Islet precursor cell (in vitro differentiated cells): ENCODE measurements at regions not wholly inside any gene's neighbourhood (a gene's known extent, or its start where the extent isn't known, plus 50 kb on each side); places are given as distances from the start of the nearest gene placed in this dataset.

ENCODE experiments used
- DNase-seq: peaks from one replicate; pipeline ENCODE4 v3.0.0-alpha.2; 2018

DNA sequence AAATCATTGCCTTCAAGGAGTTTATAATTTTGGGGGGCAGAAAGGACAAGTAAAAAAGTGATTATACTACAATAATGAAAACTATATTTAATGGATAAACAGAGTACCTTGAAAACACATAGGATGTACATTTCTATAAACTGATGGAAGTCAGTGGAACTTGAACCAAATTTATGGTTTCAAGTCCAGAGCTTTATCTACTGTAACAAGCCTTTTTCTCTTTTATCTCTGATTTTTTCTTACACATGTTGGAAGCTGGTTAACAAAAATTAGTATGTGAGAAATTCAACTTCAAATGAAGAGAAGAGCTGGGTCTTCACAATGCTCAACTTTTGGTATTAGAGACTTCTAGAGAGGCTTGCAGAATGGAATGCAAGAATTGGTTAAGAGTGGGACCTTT is 393.6 kb downstream of the LMO7 start:
- DNase-seq: no peak

DNA sequence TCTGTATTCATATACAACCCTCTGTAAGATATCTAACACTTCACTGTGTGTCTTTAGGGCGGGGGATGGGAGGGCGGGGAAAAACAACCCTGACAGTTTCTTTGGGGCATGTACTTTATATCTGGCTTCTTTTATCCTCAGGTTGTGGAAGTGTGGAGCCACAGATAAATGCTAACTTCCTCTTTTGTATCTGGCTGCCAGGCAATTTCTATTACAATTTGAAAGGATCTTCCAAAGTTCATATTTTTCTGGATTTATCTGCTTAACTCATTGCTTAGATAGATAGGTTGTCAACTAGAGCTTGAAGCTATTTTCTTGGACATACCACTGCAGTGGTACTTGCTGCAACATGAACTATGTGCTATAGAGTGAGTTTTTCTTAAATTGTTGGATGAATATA is 393.0 kb downstream of the LMO7 start:
- no peak for DNase-seq

DNA sequence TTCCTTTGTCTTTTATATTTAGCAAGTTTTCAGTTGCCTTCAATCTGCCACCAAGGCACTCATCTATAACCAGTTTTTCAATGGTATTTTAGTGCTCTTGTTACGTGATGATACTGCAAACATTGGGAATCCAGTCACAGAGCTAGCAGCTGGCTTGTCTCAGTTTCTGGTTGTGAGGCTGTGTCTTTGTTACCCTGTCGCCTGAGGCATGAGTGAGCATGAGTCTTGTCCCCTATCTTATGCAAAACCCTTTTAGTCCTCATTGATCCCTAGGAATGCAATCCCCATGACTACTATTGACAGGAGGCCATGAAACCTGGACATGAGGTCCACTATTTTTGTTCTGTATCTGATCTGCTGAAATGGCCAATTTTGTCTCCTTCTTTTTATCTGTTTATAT is 391.0 kb downstream of the LMO7 start:
- DNase-seq: peak; percentile 85

DNA sequence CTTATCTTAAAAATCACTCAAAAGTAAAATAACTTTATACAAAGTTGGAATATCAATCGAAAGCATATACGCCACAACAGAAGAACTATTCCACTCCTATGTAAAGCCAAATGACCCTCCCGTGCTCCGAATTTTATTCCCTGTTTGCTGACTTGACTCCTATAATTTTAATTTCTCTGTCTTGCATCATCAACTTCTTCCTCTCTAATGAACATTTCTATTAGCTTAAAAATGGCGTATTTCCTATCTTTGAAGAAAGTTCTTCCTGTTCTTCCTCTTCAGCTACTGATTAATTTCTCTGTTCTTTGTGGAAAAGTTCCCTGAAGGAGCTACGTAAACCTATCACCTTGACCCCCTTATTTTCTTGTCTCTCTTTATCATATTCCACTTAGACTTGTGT is 389.3 kb downstream of the LMO7 start:
- DNase-seq: no peak

DNA sequence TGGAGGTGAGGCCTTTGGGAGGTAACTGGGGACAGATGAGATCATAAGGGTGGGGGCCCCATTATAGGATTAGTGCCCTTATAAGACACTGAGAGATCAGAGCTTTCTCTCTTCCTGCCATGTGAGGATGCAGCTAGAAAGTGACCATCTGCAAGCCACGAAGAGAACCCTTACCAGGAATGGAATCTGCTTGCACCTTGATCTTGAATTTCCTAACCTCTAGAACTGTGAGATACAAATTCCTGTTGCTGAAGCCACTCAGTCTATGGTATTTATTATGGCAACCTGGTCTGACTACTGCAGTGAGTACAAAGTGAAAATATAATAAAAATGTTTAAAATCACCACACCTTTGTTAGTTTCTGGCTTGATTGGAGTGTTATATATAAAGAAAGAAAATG is 388.0 kb downstream of the LMO7 start:
- peak; percentile 59 for DNase-seq

DNA sequence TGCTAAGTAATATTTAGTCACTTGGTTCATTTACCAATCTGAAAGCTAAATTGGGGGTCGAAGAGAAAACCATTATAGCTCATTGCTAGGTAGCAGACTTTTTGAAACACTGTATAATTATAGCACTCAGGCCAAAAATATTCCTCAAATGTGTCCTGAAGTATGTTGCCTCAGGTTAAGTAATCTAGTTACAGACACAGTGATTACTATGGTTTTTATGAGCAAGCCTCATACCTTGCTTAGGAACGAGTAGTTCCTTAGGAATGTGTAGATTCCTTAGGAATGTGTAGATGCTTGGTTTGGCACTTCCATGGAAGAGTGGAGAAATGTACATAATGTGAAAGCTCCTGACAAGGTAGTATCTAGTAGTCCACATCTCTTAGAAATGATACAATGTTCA is 387.5 kb downstream of the LMO7 start:
- no peak for DNase-seq

DNA sequence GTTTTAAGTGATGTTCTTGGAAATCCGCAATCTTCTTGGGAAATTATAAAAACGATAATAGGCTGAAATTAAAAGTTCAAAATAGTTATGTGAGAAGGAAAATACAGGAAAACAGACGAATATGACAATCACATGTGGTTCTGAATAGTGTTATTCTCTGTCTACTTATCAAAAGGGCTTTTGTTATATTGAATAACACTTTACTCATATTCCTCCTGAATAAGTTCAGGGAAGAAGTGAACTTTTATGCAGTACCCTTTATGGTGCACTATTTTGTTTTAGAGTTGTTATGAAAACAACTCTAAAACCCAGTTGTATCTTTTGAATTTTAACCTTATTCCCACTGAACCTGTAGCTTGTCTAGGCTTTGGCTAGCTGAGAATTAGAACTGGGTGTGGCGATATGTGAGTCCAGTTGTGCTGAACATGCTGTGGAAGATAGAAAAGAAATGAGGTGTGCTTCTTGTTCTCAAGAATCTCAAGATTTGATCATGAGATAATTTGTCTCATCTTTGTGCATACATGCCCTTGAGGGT is 384.4 kb downstream of the LMO7 start:
- no peak for DNase-seq

DNA sequence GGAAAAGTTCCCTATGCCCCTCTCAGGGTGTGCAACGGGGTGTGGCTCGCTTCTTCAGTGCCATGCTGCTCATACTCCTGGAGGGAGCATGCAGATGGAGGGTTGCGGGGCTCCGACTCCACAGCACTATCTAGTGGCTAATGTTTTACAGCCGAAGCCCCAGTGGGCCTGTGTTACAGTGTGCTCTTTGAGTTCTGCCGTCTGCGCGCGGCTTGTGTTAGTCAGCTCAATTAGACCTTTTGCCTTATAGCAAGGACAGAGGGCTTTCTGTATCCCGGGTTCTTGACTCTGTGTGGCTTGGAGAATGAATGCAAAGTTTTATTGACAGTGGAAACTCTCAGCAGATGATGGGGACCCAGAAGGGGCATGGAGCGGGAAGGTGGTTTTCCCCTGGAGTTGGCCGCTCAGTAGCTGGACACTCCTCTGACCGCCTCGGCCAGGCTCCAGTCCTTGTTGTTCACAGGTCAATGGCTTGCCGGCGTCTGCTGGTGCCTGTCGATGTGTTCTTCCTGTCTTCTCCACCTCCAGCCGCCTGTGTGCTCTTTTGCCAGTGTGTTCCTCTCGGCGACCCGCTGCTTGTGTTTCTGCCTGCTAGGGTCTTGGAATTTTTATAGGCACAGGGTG is 383.4 kb downstream of the LMO7 start:
- DNase-seq: peak; percentile 94

DNA sequence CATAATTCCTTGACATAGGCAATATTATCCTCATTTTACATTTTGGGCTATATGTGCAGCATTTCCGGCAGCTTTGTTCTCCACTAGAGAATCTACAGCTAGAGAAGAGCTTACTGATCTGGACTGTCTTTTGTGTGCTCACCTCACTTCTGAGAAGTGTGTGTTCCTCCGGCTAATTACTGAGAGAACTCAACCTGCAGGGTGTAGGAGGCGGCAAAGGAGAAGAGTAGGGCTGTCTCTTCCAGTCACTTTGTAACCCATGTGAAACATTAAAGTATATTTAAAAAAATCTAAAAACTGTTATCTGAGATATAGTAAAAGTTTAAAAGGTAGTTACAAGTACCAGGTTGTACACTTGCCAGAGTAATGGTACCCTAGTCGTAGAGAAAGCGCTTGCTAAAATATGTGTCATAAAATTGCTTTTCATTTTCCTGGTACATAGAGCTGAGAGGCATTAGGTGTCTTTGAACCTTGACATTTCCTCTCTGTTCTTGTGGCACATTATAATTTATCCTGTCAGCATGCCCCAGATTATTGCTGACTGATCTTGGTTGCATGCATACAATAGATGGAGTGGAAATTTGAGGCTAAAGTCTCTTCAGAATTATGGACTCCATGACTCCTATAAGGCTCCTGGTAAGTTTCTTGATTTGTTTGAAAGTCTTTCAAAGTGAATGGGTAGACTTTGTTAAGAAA is 381.9 kb downstream of the LMO7 start:
- no peak for DNase-seq

DNA sequence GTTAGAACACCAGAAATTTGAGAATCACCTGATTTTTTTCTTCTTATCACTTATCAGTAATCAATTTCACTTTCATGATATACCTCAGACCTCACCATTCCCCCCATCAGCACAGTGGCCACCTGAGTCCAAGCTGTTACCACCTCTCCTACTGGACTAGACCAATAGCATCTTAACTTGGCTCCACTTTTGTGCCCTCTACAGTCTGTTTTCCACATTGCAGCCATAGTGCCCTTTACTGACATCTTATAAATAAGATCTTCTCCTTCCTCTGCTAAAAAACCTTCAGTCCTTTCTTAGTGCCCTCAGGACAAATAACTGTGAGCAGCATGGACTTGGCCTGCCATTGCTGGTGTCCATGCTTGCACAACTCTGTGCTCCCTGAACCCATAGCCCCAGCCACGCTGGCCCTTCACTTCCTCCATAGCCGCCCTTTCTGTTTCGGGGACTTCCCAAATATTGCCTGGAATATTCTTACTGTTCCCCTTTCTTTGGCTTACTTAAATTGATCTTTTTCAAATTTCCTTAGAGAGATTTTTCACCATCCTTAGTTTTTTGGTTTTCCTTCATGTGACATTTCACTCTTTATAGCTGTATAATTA is 380.8 kb downstream of the LMO7 start:
- no peak for DNase-seq

DNA sequence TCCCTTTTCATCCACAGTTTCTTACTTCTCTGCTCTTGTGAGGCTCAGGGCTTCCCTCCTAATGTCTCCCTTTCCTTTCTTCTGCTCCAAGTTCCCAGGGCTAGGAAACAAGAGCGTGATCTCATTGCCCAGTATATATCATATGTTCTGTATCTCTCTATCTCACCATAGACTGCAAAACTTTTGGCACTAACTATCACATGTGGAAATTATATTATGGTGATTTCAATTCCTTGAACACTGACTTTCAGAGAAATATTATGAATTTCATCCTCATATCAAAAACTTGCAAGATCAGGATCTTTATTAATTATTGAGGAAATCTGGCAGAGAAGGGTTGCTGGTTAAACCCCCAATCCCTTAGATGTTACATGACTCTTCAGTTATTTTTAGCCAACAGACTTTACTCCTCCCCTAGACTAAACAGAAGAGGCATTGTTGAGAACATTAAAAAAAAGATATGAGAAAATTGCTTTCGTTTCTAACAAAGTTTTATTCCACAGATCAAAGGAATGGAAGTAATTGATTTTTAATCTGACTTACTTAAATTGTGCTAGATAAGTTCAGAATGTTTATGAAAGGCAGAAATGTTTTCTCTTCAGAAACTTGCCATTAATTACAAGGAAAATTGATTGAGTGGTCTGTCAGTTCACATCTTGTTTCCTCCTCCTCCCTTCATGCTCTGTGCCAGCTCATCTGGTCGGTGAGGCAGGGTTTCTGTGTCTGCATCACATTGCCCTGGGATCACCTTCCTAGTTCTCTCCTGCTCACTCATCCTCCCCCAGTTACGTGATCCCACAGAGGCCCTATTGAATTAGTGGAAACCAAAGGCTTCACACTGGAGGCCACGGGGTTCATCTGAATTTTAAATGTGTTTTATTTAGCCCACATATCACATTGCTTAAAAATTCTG is 378.5 kb downstream of the LMO7 start:
- DNase-seq: peak; percentile 64

DNA sequence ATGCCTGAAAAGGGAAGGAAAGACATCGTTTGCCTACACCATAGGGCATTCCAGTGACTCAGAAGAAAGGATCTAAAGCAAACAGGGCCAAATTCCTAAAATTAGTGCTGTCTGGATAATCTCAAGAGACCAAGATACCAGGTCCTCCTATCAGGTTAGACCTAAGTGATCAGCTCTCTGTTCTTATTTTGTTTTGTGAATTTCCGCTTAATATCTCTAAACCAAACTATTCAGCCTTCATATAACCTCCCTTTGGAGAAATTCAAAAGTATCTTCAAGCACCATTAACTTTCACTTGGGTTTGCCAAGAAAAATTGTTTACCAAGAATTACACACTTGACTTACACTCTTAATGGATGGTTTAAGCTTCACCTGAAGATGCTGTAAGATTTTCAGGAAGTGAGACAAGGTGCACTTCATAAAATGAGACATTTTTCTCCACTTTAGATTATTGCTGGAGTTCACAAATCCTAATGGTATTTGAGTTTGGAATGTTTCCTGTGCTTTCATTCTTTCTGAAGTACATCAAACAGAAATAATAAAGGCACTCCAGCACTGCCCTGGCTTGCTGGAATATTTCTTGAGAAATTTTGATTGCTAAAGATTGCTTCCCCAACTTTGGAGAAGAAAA is 376.1 kb downstream of the LMO7 start:
- no peak for DNase-seq

DNA sequence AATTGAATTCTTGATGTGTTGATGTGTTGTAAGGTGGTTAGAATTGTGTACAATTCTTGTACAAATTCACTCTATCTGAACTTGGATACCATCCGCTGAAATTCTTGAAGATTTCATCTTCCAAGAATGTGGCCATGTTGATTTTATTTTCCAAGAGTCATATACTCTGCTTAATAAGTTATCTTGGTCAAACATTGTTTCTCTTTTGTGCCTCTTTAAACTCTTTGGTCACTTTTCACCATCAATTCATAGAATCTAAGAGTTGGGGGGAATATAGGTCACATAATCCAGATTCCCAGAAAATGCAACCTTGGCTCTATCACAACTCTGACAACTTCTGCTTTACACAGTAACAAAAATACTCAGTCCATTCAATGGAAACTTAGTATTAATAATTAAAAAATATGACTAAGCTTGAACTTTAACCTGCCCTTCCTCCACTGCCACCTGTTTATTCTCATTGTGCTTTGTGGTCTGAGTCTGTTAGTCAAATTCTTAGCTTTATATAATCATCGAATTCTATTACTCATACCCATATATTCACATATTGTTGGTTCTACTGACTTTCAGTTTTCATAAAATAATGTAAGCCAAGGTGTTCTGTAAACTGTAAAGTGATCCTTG is 373.2 kb downstream of the LMO7 start:
- no peak for DNase-seq

DNA sequence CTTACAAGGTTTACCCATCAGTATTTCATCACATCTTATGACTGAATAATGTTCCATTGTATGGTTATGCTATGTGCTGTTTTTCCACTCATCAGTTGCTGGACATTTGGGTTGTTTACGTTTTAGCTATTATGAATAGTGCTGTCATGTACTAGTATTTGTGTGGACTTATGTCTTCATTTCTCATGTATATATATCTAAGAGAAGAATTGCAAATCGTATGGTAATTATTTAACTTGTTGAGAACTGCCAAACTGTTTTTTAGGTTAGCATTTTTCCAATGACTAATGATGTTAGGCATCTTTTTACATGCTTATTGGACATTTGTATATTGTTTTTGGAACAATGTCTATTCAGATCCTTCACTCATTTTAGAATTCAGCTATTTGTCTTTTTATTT is 368.3 kb downstream of the LMO7 start:
- no peak for DNase-seq

DNA sequence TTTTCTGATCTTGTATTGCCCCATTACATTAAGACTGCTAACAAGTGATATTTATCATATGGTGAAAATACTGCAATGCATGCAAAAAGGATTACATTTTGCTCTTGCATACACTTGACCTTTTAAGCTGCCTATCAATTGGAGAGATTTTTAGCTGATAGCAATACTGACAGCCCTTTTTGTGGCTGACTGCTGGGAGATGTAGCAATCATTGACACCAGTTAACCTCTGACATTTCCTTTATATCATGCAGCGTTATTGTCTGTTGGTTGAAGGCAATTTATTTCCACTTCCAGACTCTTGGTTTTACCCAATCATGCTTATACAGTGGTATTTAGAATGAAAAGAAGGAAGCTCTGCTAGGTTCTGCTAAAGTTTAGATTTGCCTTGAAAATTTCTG is 364.0 kb downstream of the LMO7 start:
- no peak for DNase-seq

DNA sequence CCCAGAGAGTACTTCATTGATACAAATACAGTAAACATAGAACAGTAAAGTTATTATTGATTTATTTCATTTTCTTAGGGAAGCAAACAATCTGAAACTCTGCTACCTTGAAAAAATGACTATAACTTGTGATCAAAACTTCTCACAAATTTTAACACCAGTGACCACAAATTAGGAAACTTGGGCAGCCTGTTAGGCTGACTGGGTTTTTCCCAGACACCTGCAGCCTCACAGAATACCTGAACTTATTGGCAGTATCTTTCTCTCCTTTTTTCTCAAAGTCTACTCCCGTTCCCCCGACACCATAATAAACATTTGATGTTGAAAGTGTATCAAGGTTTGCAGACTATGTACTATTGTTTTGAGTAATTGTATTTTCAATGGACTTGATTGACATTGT is 360.5 kb downstream of the LMO7 start:
- no peak for DNase-seq

DNA sequence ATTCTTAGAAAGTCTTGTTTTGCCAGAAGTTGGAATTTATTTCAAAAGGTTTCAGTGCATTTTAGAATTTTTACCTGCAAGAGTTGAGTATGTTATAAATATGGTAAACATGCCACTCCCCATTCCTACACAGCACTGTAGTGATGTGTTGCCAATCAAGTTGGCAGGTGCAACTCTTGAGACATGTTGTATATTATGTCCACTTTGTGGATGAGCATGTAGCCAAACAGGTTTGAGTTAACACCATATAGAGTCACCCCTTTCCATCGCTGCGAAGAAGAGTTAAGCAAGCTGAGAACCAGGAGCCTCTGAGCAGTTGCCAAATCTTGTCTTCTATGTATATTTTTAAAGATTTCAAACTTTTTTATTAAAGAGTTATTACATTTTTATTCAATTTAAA is 359.8 kb downstream of the LMO7 start:
- DNase-seq: no peak

DNA sequence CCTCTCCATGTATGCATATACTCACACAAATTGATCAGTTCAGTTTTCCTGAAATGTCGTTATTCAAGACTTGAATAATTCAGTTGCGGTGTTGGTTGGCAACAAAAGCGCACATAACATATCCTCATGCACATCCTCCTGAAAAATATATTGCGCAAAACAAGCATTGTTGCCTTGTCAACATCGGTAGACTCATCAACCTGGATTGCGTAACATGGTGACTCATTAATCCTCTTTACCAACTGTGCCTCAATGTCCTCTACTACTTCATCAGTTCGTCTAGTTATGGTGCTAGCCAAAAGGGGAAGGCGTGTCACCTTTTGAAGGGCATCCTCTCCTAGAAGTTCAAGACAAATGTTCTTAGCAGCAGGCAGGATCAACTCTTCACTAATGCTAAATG is 357.7 kb downstream of the LMO7 start:
- no peak for DNase-seq

DNA sequence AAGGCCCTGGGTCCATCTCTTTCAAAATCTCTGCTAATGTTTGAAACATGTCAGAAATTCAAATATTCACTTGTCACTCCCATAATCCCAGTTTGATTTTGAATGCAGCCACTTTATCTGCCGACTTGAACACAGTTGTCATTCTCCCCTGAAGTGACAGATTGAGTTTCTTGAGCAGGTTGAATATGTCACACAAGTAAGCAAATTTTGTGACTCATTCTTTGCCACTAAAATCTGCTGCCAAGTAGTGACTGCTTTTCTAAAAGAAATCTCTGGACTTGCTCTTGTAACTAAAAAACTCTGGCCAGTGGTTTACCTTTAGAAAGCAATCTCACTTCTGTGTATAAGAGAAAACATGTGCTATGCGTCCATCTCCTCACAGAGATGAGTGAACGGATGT is 357.1 kb downstream of the LMO7 start:
- no peak for DNase-seq

DNA sequence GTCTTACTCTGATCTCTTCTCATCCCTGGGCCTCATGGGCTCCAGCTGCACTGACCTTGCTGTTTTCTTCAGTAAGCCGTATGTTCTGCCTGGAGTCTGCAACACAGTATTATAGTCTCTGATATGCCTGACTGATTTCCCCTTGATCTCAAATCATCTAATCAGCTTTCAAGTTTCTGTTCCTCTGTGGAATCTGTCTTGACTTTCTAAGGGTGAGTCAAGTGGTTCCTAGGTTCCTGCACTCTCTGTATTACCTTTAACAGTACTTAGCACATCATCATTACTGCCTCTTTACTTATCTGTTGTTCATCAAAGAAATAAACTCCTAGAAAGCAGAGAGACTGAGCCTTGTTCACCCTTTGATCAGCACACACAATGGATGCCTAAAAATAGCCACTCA is 350.7 kb downstream of the LMO7 start:
- no peak for DNase-seq

DNA sequence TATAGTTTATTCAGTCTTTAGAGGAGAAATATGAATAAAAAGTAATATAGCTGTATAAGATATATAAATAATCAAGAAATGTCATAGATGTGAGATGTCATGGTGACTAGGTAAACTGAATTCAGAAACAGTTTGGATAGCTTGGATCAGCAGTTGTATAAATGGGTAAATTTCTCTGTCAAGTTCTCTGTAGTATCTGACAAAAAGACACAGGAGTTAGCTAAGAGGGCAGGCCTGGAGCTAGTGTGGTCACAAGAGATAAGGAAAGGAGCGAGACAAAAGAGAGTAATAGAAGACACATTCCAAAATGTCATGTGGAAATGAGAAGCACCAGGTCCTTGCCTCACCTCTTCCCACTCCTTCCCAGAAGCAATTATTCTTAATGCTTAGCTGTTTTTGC is 349.0 kb downstream of the LMO7 start:
- peak; percentile 77 for DNase-seq

DNA sequence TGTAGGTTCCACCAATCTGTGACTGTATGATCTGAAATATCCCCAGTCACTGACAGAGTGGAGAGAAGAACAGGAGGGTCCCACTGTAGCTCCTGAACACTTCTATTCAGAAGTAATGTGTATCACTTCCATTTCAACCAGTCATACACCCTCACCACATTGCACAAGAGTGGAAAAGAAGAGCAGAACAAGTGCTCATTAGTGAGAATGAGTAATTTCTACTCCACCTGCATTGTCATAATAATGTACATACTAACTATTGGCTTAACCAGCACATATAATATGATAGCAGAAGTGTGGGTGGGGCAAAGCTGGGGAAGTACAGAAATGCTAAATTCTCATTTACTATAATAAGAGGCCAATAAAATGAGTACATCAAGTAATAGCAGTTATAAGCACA is 342.7 kb downstream of the LMO7 start:
- no peak for DNase-seq
